ENCODE measurements at regions not wholly inside any gene's neighbourhood (a gene's known extent, or its start where the extent isn't known, plus 50 kb on each side); places are given as distances from the start of the nearest gene placed in this dataset.

- TF ChIP-seq CTCF (conservative IDR thresholded peaks at IDR 0.05; ENCODE audit: low read depth, low read length) (no peak), RAD21 (IDR thresholded peaks at IDR 0.05; ENCODE audit: low read length) (no peak), RFX5 (IDR thresholded peaks at IDR 0.05; ENCODE audit: low read depth, low read length) (no peak)
These were observed 269.5 kb upstream of the ZSWIM2 start for GRCh38 chr2:187118331-187119099.
